NCI-H187 treated with DMSO at 0.1 percent for 48 hours (cell line): ENCODE measurements at regions not wholly inside any gene's neighbourhood (a gene's known extent, or its start where the extent isn't known, plus 50 kb on each side); places are given as distances from the start of the nearest gene placed in this dataset.
"Not testable (repeated sequence)": the region's sequence is repeated elsewhere in the genome, so short reads cannot be mapped to it uniquely, and the experiment has no call there.

ENCODE experiments used
- DNase-seq: peaks from one replicate; lab custom pipeline; 2025; lab: John Stamatoyannopoulos, UW

DNA sequence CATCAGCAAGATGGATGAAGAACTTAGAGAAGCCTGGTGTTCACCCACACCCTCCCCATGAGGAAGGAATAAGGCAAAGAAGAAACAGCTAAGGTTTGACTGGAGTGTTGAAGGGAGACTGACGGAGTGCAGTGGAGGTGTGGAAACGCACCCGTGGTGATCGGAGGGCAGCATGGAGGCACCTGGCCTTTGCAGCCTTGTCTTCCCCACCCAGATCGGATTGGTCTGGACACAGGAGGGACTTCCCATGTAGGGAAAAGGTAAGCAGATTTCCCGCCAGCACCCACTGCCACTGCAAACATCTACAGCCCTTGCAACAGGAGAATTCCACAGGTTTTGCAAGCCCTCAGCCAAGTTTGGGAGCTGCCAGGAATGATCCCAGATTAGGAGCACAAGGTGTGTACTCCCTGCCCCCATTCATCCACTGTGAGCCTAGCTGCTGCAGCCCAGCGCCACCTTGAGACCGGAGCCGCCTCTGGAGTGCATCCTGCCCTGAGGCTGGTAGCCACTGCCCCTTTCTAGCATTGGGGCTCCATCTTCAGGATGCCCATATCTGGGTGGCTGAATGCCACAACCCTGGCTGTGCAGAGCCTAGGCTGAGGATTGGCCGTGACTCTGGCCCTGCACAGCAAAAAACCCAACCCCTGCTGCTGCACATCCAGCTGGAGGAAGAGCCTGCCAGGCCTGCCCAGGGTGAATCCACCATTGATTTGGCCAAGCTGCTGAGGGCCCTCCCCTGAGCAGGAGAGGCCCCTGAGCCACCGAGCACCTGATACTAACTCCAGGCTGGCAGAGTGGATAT, 411.1 kb downstream of the TMEM121 start:
- no peak for DNase-seq

DNA sequence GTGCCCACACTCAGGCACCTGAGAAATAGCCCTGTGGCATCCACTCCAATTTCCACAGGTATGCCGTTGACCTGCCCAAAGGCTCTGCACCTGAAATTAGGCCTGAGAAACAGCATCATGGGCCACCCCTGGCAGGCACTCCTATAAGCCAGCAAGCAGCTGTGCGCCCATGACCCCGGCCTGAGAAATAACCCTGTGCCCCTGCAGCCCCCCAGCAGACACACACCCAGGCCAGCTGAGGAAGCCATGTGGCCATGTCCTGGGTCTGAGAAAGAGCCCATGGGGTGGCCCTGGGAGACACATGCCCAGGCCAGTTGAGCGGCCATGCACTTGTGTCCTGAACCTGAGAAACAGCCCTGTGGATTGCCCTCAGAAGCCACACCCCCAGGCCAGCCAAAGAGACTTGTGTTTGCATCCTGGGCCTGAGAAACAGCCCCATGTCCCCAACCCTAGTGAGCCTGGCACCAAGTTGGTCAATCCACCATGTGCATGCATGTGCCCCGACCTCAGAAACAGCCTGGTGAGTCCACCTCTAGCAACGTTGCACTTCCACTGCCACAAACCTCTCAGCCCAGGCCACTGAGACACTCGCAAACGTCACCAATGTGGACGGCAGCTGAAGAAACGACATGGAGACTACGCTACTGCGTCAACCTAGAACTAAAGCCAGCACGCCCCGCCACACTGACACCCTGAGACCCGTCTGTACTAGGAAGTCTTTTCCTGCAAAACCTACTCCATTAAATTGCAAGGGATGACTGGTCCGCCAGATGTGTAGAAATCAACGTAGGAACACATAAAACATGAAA, 411.9 kb downstream of the TMEM121 start:
- no peak for DNase-seq

DNA sequence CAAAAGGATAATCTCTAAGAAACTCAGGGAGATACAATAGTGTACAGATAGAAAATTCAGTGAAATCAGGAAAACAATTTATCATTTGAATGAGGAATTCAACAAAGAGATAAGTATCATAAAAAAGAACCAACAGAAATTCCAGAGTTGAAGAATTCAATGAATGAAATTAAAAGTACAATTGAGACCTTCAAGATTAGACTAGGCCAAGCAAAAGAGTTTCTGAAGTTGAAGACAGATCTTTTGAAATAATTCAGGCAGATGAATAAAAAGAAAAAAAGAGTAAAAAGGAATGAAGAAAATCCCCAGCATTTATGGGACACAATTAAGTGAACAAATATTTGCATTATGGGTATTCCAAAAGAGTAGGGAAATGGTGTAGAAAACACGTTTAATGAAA, 412.6 kb downstream of the TMEM121 start:
- no peak for DNase-seq

DNA sequence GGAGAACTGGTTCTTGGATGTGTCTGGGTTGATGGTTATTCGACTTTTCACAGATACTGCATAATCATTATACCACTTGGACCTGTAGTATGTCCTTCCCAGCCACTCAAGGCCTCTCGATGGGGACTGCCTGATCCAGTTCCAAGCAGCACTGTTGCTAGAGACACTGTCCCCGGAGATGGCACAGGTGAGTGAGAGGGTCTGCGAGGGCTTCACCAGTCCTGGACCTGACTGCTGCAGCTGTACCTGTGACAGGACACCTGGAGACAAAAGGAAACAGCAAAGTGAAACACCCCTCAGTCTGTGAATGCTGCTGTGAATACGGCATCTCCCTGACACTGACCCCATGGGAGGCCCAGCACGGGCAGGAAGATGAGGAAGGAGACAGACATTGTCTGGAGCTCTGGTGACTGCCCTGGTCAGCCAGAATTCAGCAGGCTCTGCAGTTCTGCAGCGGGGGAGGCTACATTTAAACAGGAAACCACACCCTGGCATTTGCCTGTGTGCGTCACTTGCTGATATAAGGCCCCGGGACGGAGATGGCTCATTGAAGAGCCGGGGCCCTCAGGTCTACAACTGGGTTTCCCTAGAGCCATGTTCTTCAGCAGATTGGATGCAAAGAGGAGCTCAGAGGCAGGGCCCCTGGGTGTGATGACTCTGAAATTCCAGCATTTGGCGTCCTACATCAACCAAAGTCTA, 413.6 kb downstream of the TMEM121 start:
- no peak for DNase-seq

DNA sequence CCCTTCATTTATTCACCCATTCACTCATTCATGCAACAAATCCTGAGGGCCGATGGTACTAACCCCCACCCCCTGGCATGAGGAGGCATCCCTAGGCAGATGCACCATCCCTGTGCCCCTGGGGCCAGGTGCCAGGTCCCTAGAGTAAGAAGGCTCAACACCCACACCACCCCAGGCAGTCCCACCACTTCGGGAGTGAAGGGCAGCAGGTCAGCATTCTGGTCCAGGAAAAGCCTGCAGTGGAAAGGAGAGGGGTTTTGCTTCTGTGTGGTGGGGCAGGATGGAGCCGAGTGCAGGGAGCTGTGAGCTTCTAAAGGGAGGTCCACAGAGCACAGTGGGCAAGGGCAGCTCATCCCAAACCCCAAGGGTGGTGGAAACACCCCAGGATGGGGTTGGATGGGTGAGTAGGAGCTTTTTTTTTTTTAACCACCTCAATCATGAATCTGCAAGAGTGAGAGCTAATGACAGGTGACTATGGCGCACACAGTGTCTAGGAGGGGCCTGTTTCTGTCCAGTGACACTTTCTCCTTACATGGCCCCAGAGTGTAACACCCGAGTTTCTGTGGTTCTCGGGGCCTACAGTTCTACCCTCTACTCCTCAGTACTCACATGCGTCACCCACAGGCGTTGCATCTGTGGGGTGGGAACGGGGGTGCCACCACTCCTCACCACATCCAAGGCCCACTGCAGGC, 414.3 kb downstream of the TMEM121 start:
- DNase-seq: no peak

DNA sequence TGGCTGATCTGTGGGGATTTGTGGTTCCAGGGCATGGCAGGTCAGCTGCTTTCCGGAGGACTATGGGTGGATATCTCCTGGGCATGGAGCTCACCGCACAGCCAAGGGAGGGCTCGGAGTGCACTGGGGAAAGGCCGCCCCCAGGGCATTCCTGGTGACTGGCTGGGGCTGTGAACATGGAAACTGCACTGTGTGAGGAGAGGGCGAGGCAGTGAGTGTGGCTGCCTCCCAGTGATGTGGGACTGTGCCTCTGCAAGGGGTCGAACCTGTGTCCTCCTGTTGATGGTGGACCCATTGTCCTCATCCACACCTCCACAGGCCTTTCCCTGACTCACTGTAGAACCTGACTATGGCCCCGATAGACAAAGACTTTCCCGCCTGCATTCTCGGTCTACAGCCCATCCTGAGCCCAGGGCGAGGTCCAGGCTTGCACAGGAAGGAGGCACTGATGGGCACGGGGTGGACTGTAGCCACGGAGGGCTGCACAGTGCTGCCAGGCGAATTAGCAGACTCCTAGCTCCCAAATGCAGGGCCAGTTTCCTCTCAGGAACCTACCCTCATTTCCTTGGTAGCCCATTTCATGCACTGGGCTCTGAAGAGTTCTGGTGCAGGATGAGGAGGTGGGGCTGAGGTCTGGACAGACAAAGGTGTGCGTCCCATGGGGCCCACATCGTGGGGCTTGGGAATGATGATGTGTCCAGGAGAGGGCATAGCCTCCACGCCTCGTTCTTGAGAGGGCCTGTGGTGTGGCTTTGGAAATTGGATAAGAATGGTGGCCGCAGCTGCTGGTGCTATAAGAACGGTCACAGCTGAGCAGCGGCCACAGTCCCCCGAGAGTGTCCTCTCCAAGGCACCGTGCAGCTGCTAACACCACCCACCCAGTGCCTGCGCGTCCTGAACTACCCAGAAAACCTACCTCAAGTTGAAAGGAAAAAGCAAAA, 415.1 kb downstream of the TMEM121 start:
- DNase-seq: no peak

DNA sequence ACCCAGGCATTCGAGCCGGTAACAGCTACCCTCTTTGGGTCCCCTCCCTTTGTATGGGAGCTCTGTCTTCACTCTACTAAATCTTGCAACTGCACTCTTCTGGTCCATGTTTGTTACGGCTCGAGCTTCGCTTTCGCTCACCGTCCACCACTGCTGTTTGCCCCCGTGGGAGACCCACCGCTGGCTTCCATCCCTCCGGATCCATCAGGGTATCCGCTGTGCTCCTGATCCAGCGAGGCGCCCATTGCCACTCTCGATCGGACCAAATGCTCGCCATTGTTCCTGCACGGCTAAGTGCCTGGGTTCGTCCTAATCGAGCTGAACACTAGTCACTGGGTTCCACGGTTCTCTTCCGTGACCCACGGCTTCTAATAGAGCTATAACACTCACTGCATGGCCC, 416.3 kb downstream of the TMEM121 start:
- not testable (repeated sequence) for DNase-seq

DNA sequence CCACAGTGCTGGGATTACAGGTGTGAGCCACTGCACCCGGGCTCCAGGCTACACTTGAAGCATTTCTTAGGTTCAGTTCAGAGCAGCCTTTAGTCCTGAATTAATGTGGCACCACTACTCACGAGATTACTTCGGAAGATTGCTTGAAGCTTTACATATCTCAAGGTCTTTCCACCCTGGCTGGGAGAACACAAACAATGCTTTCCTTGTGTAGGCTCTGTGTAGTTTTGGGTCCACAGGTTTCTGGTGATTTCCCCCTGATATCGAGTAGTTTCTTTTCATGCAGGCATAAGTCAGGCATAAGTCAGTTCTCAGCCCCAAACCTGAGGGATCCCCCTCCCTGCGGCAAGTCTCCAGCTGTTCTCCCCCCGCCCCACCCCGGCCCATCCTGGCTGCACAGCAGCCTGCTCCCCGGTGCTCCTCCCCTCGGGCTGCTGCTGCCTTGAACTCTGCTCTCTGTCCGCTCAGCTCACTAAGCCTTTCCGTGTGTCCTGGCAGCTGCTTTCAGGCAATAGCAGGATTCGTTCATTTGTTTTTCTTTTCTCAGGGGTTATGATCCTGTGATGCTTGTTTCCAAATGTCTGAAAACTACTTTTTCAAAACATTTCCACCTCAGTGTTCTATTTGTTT, 417.7 kb downstream of the TMEM121 start:
- DNase-seq: no peak

DNA sequence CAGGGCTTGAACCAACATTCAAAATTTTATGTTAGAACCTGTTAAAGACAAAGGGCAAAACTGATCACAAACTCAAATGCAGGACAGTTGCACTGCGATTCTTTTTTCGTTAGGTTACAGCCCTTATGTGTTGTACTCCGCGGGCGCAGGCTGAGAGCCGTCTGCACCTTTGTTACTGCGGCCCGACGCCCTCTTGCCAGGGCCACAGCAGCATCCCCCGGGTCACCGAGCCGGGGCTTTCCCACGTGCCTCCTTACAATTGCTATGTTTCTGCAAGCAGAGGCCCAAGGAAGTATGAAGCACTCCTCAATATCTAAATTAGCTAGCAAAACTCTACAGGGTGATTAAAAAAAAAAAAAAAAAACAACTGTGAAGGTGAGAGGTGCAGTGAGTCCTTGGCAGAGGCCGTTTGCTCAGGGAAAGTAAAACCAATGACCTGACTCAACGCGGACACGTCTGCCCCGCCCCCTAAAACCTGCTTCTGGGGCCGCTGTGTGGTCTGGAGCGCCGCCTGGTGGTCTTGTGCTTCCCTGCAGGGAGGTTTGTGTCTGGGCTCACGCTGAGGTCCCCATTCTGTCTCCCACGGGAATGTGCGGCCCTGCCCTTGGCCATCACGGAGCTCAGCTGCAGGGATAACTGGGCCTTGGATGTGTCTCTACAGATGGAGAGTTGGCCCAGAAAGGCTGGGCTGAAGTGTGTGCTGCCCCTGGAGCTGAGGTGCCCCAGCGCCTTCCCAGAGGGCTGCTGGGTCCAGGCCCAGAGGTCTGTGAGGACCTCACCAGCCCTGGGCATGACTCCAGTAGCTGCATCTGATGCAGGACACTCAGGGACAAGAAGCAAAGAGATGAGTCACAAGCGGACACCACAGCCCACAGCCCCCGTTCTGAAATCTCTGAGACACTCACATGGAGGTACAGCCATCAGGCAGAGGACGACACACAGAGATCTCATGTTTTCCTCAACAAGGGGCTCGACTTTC, 418.5 kb downstream of the TMEM121 start:
- DNase-seq: no peak

DNA sequence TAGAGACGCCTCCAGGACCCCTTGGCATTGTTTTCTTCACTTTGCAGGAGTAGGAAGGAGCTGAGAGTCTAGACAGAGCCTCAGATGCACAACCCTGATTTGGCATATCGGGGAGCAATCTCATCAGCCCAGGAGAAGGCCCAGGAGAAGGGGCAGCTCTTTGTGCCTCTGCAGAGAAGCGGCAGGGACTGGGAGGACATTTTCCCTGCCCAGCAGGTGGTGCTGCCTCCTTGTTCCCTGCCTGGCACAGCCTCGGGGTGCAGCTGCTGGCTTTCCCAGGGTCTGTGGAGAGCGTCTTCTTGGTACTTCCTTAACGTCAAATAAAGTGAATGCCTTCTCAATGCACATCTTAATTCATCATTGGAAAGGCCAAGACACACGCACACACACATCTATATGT, 419.5 kb downstream of the TMEM121 start:
- DNase-seq: no peak

DNA sequence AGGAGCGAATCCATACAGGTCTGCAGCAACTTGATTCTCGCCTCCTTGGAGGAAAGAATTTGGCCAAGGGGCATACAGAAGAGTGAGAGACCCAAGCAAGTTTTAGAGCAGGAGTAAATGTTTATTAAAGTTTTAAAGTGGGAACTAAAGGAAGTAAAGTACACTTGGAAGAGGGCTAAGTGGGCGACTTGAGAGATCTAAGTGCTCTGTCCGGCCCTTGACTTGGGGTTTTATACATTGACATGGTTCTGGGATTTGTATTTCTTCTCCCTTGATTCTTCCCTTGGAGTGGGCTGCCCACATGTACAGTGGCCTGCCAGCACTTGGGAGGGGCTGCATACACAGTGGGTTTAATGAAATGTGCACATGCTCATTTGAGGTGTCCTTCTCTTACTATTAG, 421.2 kb downstream of the TMEM121 start:
- no peak for DNase-seq

DNA sequence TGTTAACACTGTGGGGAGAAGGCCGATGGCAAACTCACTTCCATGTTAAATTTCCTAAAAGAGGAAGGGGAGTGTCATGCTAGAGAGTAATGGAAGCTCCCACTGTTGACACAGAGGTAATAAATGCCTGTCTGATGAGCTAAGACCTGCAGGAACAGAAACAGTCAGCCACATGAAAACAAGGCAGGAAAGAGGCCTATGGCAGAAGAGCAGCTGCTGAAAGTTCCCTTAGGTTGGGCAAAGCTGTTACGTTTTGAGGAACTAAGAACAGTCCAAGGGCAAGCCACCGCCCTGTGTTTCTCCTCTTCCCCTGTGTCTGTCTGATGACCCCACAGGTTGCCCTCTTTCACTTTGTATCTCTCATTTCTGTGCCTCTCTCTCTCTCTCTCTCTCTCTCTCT, 422.6 kb downstream of the TMEM121 start:
- DNase-seq: not testable (repeated sequence)

DNA sequence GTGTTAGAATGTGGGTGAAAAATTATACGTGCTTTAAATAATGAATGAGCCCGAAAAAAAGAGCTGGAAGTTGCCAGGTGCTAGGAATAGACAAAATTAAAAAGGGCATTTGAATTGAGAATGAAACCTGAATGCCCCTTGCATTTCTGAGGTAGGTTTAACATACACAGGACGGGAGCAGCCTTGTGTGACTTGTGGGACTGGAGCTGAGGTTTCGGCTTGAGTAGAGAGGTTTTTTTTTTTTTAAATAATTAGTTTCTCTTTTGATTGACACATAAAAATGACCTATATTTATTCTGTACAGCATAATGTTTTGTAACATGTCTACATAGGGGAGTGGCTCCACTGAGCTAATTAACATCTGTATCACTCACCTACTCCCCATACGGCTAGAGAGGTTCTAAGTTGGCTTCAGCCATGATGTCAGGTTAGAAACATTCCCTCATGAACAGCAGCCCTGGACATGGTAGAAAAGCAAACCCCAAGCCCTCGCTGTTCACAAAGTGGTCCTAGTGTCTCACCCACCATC, 424.0 kb downstream of the TMEM121 start:
- DNase-seq: not testable (repeated sequence)

DNA sequence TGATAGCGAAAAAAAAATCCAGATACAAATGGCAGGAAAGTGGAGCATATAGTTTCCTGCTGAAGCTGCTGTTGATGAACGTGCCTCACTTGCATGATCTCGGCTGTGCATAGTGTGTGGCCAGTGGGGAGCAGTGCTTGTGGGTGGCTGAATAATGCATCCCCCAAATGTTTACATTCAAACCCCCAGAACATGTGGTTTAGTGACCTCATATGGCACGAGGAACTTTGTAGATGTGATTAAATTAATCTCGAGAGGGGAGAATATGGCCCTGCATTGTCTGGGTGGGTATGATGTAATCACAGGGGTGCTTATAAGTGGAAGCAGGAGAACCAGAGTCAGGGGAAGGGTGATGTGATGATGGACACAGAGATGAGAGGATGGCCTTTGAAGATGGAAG, 425.0 kb downstream of the TMEM121 start:
- no peak for DNase-seq

DNA sequence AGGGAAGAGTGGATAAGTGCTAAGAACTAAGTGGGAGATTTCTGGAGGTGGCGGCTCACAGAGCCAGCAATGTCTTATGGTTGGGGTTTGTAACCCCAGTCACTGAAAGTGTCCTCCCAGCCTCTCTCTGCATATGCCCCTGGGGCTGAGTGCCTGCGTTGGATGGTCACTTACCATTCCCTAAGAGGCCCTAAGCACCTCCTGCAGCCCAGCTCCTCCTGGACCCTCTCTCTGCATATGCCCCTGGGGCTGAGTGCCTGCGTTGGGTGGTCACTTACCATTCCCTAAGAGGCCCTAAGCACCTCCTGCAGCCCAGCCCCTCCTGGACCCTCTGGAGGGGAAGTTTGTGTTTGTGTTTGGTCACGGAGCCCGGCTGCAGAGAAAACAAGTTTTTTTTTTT, 425.8 kb downstream of the TMEM121 start:
- DNase-seq: no peak

DNA sequence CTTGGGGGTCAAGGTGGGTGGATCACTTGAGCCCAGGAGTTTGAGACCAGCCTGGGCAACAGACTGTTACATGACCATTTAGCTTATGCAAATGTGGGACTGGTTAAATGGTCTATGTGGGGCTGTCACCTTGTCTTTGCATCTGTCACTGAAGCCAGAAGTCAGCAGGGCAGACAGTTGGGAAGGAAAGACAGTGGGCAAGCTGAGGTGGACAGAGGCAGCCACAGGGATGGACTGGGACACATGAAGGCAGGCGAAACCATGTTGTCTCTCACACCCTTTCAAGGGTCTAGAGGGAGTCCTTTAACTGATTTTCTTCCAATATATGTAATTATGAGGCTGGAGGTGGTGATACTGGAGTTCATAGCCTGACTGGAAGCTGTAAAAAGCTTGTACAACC, 426.4 kb downstream of the TMEM121 start:
- no peak for DNase-seq

DNA sequence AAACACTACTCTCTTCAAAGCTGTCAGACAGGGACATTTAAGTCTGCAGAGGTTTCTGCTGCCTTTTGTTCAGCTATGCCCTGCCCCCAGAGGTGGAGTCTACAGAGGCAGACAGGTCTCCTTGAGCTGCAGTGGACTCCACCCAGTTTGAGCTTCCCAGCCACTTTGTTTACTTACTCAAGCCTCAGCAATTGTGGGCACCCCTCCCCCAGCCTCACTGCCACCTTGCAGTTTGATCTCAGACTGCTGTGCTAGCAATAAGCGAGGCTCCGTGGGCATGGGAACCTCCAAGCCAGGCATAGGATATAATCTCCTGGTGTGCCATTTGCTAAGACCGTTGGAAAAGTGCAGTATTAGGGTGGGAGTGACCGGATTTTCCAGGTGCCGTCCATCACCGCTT, 435.2 kb downstream of the TMEM121 start:
- DNase-seq: not testable (repeated sequence)

DNA sequence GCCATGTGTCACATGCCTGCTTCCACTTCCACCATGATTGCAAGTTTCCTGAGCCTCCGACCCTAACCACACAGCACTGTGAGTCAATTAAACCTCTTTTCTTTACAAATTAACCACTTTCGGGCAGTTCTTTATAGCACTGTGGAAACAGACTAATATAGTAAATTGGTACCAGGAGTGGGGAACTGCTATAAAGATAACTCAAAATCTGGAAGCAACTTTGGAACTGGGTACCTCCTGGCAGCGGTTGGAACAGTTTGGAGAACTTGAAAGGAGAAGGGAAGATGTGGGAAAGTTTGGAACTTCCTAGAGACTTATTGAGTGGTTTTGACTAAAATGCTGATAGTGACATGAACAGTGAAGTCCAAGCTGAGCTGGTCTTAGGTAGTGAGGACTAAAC, 436.1 kb downstream of the TMEM121 start:
- DNase-seq: no peak

DNA sequence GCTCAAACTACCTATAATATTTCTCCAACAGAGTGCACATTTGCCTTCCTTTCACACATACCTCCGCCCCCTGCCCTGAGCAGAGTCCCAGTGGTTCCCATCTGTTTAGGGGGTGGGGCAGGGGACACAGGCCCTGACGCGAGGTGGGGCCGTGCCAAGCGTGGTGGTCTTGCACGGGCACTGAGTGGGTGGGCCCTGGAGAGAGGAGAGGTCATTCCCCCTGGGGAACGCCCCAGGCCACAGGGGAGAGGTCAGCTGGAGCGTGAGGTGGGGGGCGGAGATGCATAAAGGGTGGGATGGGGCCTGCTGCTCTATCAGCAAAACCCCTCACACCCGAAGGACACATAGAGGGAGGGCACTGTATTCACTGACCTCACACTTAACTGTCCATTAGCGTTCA, 441.9 kb downstream of the TMEM121 start:
- no peak for DNase-seq
